GM21360 (cell line): ENCODE measurements at regions not wholly inside any gene's neighbourhood (a gene's known extent, or its start where the extent isn't known, plus 50 kb on each side); places are given as distances from the start of the nearest gene placed in this dataset.

Source experiments
- ATAC-seq: cut with Tn5 transposase; IDR thresholded peaks from one replicate; pipeline ENCODE4 v1.9.1; 2021; ENCODE audit warnings: mild to moderate bottlenecking, moderate library complexity; ENCODE audit not compliant: unreplicated experiment

GRCh38 chr9:79989079-79989478 is 417.3 kb downstream of the TLE4 start:
- no peak for ATAC-seq

DNA sequence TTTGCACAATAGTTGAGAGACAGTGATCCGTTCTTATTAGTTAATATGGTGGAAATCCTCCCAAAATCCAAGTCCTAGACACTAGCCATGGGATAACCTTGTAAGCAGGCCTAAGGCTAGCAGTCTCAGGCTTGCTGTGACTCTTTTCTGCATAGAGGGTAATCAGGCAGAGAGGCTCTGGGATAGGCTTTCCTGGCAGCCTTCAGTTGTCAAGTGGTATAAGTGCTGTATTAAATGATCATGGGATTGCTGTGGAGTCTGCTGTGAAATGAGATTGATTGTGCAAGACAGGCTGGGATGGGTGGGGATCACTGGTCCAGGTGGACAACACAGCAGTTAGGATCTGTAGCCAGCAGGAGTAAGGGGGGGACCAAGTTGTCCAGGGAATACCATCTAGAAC is 416.4 kb downstream of the TLE4 start:
- ATAC-seq = no peak

GRCh38 chr9:79986437-79986836 is 414.7 kb downstream of the TLE4 start:
- no peak for ATAC-seq

DNA sequence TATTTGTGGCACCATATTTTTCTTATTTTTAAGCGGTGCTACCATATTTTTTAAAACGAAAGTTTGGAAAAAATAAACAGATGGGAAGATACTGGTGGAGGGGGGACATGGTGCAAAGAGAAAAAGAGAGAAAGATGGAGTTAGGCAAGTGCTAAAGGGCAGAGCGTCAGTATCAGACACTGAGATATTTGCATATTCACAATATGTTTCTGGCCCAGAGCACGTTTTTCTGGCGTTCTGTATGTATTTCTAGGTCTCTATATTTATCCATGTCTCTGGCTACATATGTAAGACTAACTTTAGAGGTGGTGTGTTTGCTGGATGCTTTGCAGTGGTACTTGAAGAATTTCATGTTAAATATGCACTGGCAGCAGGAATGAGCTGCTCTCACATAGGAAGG is 414.0 kb downstream of the TLE4 start:
- no peak for ATAC-seq

- no peak for ATAC-seq
These were observed 413.5 kb downstream of the TLE4 start for GRCh38 chr9:79985264-79985663.

DNA sequence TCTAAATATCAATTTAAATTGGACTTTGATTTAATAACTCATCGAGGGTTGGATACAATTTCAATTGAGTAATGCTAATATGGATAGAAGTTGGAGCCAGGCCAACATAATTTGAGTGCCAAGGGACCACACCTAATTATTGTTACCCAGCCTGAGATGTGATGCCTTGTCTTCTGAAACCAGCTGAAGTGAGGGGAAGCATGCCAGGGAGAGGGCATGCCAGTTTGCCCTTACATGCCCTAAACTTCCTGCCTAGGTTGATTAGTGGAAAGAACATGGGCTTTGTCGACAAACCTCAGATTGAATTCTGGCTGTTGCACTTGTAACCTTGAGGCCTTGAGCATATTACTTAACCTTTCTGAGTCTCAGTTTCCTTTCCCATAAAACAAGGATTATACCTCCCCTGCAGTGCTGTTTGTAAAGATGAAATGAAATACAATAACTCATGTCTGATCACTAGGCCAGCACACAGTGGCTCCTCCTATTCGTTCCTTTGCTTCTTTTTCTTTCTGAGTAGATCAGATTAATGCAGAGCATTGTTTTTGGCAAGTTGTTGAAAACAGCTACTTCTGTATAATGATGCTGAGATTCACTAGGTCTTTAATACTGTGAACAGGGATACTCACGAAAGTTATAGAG is 412.8 kb downstream of the TLE4 start:
- no peak for ATAC-seq

- ATAC-seq = no peak
These were observed 408.7 kb downstream of the TLE4 start for GRCh38 chr9:79980432-79980831.

DNA sequence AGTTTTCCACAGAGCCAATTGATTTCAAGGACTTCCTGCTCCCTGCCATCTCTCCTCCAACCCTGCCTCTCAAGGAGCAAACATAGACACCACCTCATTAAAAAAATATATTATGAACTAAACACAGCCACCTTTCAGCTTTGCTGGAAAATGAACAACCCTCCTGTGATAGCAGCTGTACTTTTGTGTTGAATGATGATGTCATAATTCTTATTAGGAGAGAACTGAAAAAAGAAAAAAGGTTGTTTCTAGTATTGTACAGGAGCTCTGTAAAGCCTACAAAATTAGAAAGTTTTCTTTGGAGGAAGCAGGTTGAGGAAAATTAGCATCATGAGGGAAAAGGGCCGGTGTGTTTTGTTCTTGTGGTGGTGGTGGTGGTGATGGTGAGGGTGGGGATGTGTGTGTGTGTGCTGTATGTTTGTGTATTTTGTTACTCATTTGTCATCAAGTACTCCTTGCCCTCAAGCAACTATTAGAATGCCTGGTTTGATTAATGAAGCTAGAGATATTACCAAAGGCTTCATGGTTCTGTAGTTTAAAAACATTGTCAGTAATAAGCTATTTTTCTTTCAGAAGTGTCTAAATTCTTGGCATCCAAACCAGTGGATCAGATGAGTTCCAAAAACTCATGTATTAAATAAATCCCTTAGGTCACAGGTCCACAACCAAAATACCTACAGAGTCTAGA is 405.9 kb downstream of the TLE4 start:
- no peak for ATAC-seq

- ATAC-seq = no peak
These were observed 405.3 kb downstream of the TLE4 start for GRCh38 chr9:79977074-79977435.

DNA sequence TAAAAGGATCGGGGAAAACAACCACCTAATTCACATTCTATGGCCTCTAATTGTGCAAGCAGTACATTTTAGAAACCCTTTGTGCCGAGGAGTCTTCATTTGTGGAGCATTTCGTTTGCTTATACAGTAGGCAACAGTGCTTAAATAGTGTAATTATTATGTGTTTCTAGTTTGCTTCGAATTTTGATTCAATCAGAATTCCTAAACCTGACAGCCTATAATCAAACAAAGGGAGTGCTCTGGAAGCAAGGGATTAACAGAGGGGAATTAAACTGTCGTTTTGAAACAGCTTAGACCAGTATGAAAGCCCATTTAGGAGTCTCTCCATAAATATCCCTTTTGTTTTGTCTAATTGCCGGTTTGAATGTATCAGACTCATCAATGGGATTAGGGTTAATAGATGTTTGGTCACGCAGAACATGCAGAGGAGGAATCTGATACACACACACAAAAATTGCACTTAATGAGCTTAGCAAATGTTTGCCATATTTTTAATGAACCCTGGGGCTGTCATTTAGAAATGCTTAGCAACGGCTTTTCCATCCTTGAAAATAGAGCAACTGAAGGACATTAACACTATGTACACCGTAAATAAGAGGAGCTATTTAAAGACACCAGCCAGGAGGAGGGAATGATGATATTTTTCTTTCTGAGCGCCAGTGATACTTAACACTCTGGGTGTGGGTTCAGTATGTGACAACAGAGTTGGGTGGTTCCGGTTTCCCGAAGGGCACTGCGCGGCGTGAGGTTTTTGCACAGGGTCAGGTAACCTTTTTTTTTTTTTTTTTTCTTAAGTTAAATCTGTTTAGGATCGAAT is 404.7 kb downstream of the TLE4 start:
- ATAC-seq = no peak

- ATAC-seq = no peak
These were observed 404.0 kb downstream of the TLE4 start for GRCh38 chr9:79975621-79976256.

- no peak for ATAC-seq
These were observed 403.1 kb downstream of the TLE4 start for GRCh38 chr9:79974806-79975422.

DNA sequence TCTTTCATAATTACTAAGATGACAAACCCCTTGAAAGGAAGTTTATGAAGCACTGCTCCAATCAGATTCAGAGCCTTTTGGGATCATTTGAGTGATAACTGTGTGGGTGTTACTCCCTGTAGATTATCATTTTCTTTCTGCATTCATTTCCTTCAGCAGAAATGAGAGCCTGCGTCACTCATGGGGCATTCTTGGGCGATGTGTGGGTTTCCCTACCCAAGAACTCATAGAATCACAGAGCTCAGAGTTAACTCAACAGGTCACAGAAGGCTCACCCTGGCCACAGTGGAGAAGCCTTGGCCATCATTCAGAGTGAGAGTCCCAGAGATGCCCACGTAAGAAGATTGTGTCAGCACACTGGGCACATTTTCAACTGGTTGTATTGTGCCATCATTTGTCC is 401.9 kb downstream of the TLE4 start:
- no peak for ATAC-seq

DNA sequence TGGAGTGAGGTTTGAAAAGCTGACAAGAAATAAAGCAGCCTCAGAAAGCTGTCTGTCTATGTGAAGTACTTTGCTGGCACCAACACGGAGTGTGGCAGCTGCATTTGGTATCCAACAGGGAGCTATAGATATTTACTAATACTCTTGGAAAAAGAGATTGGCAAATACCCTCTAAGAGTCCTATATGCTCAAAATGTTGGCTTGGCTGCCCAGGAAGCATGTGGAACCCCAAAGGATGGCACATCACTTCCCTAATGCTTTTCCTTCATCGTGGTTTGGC is 398.3 kb downstream of the TLE4 start:
- no peak for ATAC-seq

- ATAC-seq = no peak
These were observed 397.8 kb downstream of the TLE4 start for GRCh38 chr9:79969393-79970145.

- ATAC-seq = no peak
These were observed 396.8 kb downstream of the TLE4 start for GRCh38 chr9:79968533-79968932.

GRCh38 chr9:79962836-79963235 is 391.1 kb downstream of the TLE4 start:
- no peak for ATAC-seq

GRCh38 chr9:79962150-79962549 is 390.4 kb downstream of the TLE4 start:
- ATAC-seq = no peak

DNA sequence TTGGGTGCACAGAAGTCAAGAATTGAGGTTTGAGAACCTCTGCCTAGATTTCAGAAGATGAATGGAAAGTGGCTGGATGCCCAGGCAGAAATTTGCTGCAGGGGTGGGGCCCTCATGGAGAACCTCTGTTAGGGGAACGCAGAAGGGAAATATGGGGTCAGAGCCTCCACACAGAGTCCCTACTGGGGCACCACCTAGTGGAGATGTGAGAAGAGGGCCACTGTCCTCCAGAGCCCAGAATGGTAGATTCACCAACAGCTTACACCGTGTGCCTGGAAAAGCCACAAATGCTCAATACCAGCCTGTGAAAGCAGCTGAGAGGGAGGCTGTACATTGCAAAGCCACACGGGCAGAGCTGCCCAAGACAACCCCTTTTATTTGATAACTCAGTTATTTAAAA is 383.5 kb downstream of the TLE4 start:
- ATAC-seq = no peak

GRCh38 chr9:79953908-79954307 is 382.1 kb downstream of the TLE4 start:
- ATAC-seq = no peak

DNA sequence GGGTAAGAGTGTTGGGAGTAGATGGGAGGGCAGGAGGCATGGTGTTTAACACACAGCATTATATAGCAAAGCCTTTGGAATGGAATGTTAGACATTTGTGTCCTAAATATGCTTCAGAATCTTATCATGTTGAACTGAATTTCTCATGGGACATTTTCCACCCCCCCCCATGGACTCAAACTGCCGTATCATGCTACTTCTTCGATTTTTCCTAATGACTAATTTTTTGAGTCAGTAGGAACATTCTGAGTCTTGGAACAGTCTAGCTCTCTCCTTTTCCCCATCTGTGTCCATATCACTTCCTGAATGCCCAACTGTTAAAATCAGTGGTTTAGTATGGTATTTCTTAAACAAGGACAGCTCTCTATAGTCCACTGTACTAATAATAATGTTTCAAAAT is 380.6 kb downstream of the TLE4 start:
- no peak for ATAC-seq
